ENCODE measurements at regions not wholly inside any gene's neighbourhood (a gene's known extent, or its start where the extent isn't known, plus 50 kb on each side); places are given as distances from the start of the nearest gene placed in this dataset.
"Not testable (repeated sequence)": the region's sequence is repeated elsewhere in the genome, so short reads cannot be mapped to it uniquely, and the experiment has no call there.

- not testable (repeated sequence) for TF ChIP-seq CTCF (IDR thresholded peaks at IDR 0.05); REST (IDR thresholded peaks at IDR 0.05; ENCODE audit: insufficient read depth in 1 of 2, low read depth in 2 of 2, low read length in 1 of 2); SIN3A (IDR thresholded peaks at IDR 0.05; ENCODE audit: borderline replicate concordance, insufficient read depth, low read depth, low read length); TCF7L2 (IDR thresholded peaks at IDR 0.05; ENCODE audit: low read depth, low read length); POLR2AphosphoS5 (IDR thresholded peaks at IDR 0.05; ENCODE audit: low read depth, low read length)
Observed at GRCh38 chr7:32793053-32793452, 98.5 kb downstream of the KBTBD2 start.

Measured in Panc1 (cell line).